ENCODE measurements at regions not wholly inside any gene's neighbourhood (a gene's known extent, or its start where the extent isn't known, plus 50 kb on each side); places are given as distances from the start of the nearest gene placed in this dataset.

- TF ChIP-seq TCF12 (IDR thresholded peaks at IDR 0.05) (no peak), REST (IDR thresholded peaks at IDR 0.05; ENCODE audit: low read depth, low read length) (no peak), CHD2 (IDR thresholded peaks at IDR 0.05; ENCODE audit: low read length, partially characterized antibody) (no peak), RFX5 (IDR thresholded peaks at IDR 0.05; ENCODE audit: low read length) (no peak), CTCF (IDR thresholded peaks at IDR 0.05) (no peak)
Measured at GRCh38 chr4:42720533-42720932, 63.6 kb upstream of the ATP8A1 start.
